Naive thymus-derived CD4-positive, alpha-beta T cell (primary cell): ENCODE measurements at regions not wholly inside any gene's neighbourhood (a gene's known extent, or its start where the extent isn't known, plus 50 kb on each side); places are given as distances from the start of the nearest gene placed in this dataset.

Experiments used
- ATAC-seq: fragments of 150-1000 bp; cut with Tn5 transposase; 2 replicates; pipeline ENCODE4 v1.10.0; 2021; ENCODE audit warnings: mild to moderate bottlenecking, moderate library complexity
- CTCF ChIA-PET: fragments of 350-600 bp; sonication (Branson Sonifier 250); formaldehyde crosslinking; loops from one replicate; lab custom pipeline; 2021; ENCODE audit warnings: antibody characterized with exemption; lab: Charles Lee
- POLR2A ChIA-PET: fragments of 350-600 bp; sonication (Branson Sonifier 250); formaldehyde crosslinking; loops from one replicate; lab custom pipeline; 2021; ENCODE audit warnings: antibody characterized with exemption, inconsistent platforms; lab: Charles Lee
- DNase-seq, 9 donors: peaks; one replicate each; pipeline versions ENCODE4 v3.0.0 to v3.0.0-alpha.2; 2020 to 2022; ENCODE audit warnings: mixed read lengths in 1 of 9
- H3K27ac ChIP-seq: one replicate; pipeline ENCODE4 v1.7.0; 2013; ENCODE audit warnings: mild to moderate bottlenecking, low read depth, low read length, moderate library complexity
- H3K27me3 ChIP-seq, 2 donors: one replicate each; pipeline ENCODE4 v1.7.0; 2013; ENCODE audit warnings: low read length in 2 of 2, mild to moderate bottlenecking in 2 of 2, moderate library complexity in 2 of 2; ENCODE audit not compliant: control insufficient read depth in 2 of 2, insufficient read depth in 2 of 2
- H3K36me3 ChIP-seq, 3 experiments: 1 replicate in 2 of 3; 2 replicates in 1 of 3; pipeline ENCODE4 v1.7.0; 2013; ENCODE audit warnings: low read length in 3 of 3, mild to moderate bottlenecking in 3 of 3, moderate library complexity in 1 of 3; ENCODE audit not compliant: insufficient read depth in 3 of 3, control insufficient read depth in 2 of 3
- H3K4me1 ChIP-seq, 2 donors: one replicate each; pipeline ENCODE4 v1.7.0; 2013; ENCODE audit warnings: low read length in 2 of 2, mild to moderate bottlenecking in 2 of 2, moderate library complexity in 1 of 2; ENCODE audit not compliant: control insufficient read depth in 2 of 2, insufficient read depth in 2 of 2
- H3K4me3 ChIP-seq: 2 replicates; pipeline ENCODE4 v1.7.0; 2013; ENCODE audit warnings: mild to moderate bottlenecking, low read length
- H3K9me3 ChIP-seq, 3 experiments: 1 replicate in 2 of 3; 2 replicates in 1 of 3; pipeline ENCODE4 v1.7.0; 2013; ENCODE audit warnings: low read length in 3 of 3; ENCODE audit not compliant: control insufficient read depth in 2 of 3
- H3K27ac Mint-ChIP-seq, 9 donors: one replicate each; pipeline ENCODE4 v1.8.0; 2020 to 2022; ENCODE audit warnings: mixed read lengths in 9 of 9, mild to moderate bottlenecking in 8 of 9, moderate library complexity in 5 of 9, inconsistent platforms in 2 of 9
- H3K27me3 Mint-ChIP-seq, 5 donors: one replicate each; pipeline ENCODE4 v1.8.0; 2021 to 2022; ENCODE audit warnings: mixed read lengths in 5 of 5, mild to moderate bottlenecking in 1 of 5
- H3K36me3 Mint-ChIP-seq, 5 donors: one replicate each; pipeline ENCODE4 v1.8.0; 2020 to 2022; ENCODE audit warnings: mixed read lengths in 5 of 5, mild to moderate bottlenecking in 3 of 5, inconsistent platforms in 1 of 5
- H3K4me1 Mint-ChIP-seq, 7 donors: one replicate each; pipeline ENCODE4 v1.8.0; 2020 to 2022; ENCODE audit warnings: mixed read lengths in 7 of 7, mild to moderate bottlenecking in 3 of 7, inconsistent platforms in 1 of 7
- H3K4me3 Mint-ChIP-seq, 10 donors: one replicate each; pipeline ENCODE4 v1.8.0; 2020 to 2022; ENCODE audit warnings: mild to moderate bottlenecking in 10 of 10, mixed read lengths in 10 of 10, moderate library complexity in 6 of 10, inconsistent platforms in 2 of 10
- H3K9me3 Mint-ChIP-seq, 11 donors: one replicate each; pipeline ENCODE4 v1.8.0; 2020 to 2022; ENCODE audit warnings: mixed read lengths in 11 of 11, mild to moderate bottlenecking in 4 of 11, inconsistent platforms in 1 of 11, moderate library complexity in 1 of 11
- intact Hi-C, 2 donors: fragments of 100-400 bp; cut with micrococcal nuclease; formaldehyde crosslinking; loops; one replicate each; pipeline ENCODE4 v1.15.1; 2023

DNA sequence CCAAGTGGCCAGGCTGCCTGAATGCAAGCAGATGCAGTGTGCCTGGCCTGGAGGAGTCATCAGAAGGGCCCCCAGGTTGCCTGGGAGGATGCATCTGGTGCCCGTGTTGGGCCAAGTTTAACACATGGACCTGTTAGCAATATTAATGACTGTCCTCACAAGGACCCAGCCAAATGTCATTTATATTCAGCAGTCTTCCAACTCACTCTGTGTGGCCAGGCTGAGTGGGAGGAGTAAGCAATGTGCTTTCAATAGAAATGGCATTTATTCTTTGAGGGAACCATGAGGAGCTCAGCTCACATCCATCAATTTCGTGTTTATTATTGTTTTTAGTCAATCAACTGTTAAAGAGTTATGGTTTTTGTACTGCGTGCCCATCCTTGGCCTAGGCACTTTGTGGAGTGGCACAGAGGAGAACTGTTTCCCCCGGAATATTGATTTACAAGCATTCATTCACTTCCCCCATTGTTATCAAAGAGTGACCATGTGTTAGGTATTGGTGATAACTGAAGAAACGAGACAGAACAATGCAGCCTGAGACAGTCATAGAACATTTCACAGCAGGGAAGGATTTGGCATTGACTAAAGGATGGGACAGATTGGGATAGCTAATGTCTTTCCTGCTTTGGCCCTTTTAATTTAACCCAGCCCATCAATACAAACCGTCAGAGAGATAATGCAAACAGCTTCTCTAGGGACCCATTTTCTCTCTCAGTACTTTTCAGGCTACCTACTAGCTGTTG lies 725.2 kb downstream of the TSN start:
- H3K9me3 Mint-ChIP-seq, result peaks cover 0 to 13% (median 2%) of the 10 kb centered on the region in 11 donors
- DNase-seq (no peak), ATAC-seq (no peak)
- H3K27me3 Mint-ChIP-seq, result peaks cover 0 to 3% (median 0%) of the 10 kb centered on the region in 5 donors
- Histone ChIP-seq H3K36me3 (no peaks in the 10 kb centered on the region), H3K27ac (no peak overlapping the region), H3K4me1 (no peaks in the 10 kb centered on the region), H3K9me3 (no peaks in the 10 kb centered on the region), H3K4me3 (no peak overlapping the region), H3K27me3 (no peaks in the 10 kb centered on the region)
- no peak overlapping the region for H3K27ac Mint-ChIP-seq
- CTCF ChIA-PET, result no interaction called here
- no peak overlapping the region for H3K4me3 Mint-ChIP-seq
- no peaks in the 10 kb centered on the region for H3K36me3 Mint-ChIP-seq
- intact Hi-C loops, result no loop called here
- POLR2A ChIA-PET, result interaction anchor here (0.6 kb wide), 1 partner anchor 192 kb away, joined by 3 read pairs; no protein-coding TSS in a partner anchor
- H3K4me1 Mint-ChIP-seq, result no peaks in the 10 kb centered on the region

GRCh38 chr2:122481244-122481622 lies 725.8 kb downstream of the TSN start:
- no peaks in the 10 kb centered on the region for H3K4me1 Mint-ChIP-seq
- Histone ChIP-seq H3K4me1 (no peaks in the 10 kb centered on the region), H3K36me3 (no peaks in the 10 kb centered on the region), H3K9me3 (no peaks in the 10 kb centered on the region), H3K27me3 (no peaks in the 10 kb centered on the region), H3K27ac (no peak overlapping the region), H3K4me3 (no peak overlapping the region)
- intact Hi-C loops, result no loop called here
- no peaks in the 10 kb centered on the region for H3K36me3 Mint-ChIP-seq
- no peak overlapping the region for H3K27ac Mint-ChIP-seq
- peaks cover 0 to 3% (median 0%) of the 10 kb centered on the region in 5 donors for H3K27me3 Mint-ChIP-seq
- CTCF ChIA-PET, result no interaction called here
- DNase-seq, result no peak
- peaks cover 0 to 13% (median 2%) of the 10 kb centered on the region in 11 donors for H3K9me3 Mint-ChIP-seq
- no peak overlapping the region for H3K4me3 Mint-ChIP-seq
- POLR2A ChIA-PET, result no interaction called here
- no peak for ATAC-seq

- ATAC-seq, result no peak
- no peak for DNase-seq
- POLR2A ChIA-PET, result no interaction called here
- Histone ChIP-seq H3K27ac (no peak overlapping the region), H3K4me1 (no peaks in the 10 kb centered on the region), H3K4me3 (no peak overlapping the region), H3K9me3 (no peaks in the 10 kb centered on the region), H3K36me3 (no peaks in the 10 kb centered on the region), H3K27me3 (no peaks in the 10 kb centered on the region)
- no peaks in the 10 kb centered on the region for H3K36me3 Mint-ChIP-seq
- no peak overlapping the region for H3K4me3 Mint-ChIP-seq
- CTCF ChIA-PET, result no interaction called here
- H3K9me3 Mint-ChIP-seq, result peaks cover 0 to 13% (median 2%) of the 10 kb centered on the region in 11 donors
- no peaks in the 10 kb centered on the region for H3K4me1 Mint-ChIP-seq
- intact Hi-C loops, result no loop called here
- no peak overlapping the region for H3K27ac Mint-ChIP-seq
- peaks cover 0 to 3% (median 0%) of the 10 kb centered on the region in 5 donors for H3K27me3 Mint-ChIP-seq
Measured at GRCh38 chr2:122481717-122482116, 726.3 kb downstream of the TSN start.

GRCh38 chr2:122486086-122486485 lies 730.6 kb downstream of the TSN start:
- Mint-ChIP-seq H3K27ac (no peak overlapping the region), H3K9me3 (peaks cover 0 to 15% (median 4%) of the 10 kb centered on the region in 11 donors), H3K4me3 (no peak overlapping the region), H3K27me3 (no peaks in the 10 kb centered on the region), H3K36me3 (no peaks in the 10 kb centered on the region), H3K4me1 (no peaks in the 10 kb centered on the region)
- no peaks in the 10 kb centered on the region for H3K9me3 ChIP-seq
- intact Hi-C loops, result no loop called here
- H3K27ac ChIP-seq, result no peak overlapping the region
- no peaks in the 10 kb centered on the region for H3K27me3 ChIP-seq
- ChIA-PET CTCF (no interaction called here), POLR2A (no interaction called here)
- no peaks in the 10 kb centered on the region for H3K36me3 ChIP-seq
- ATAC-seq, result no peak
- no peak for DNase-seq
- H3K4me1 ChIP-seq, result no peaks in the 10 kb centered on the region
- H3K4me3 ChIP-seq, result no peak overlapping the region

- H3K27me3 Mint-ChIP-seq, result no peaks in the 10 kb centered on the region
- POLR2A ChIA-PET, result no interaction called here
- H3K4me3 Mint-ChIP-seq, result no peak overlapping the region
- H3K27ac ChIP-seq, result no peak overlapping the region
- intact Hi-C loops, result no loop called here
- no peak overlapping the region for H3K4me3 ChIP-seq
- H3K9me3 Mint-ChIP-seq, result peaks cover 0 to 15% (median 4%) of the 10 kb centered on the region in 11 donors
- H3K27ac Mint-ChIP-seq, result no peak overlapping the region
- CTCF ChIA-PET, result no interaction called here
- DNase-seq (no peak), ATAC-seq (no peak)
- H3K9me3 ChIP-seq, result no peaks in the 10 kb centered on the region
- no peaks in the 10 kb centered on the region for H3K36me3 ChIP-seq
- no peaks in the 10 kb centered on the region for H3K4me1 ChIP-seq
- H3K4me1 Mint-ChIP-seq, result no peaks in the 10 kb centered on the region
- no peaks in the 10 kb centered on the region for H3K27me3 ChIP-seq
- no peaks in the 10 kb centered on the region for H3K36me3 Mint-ChIP-seq
Measured at GRCh38 chr2:122486705-122487415, 731.4 kb downstream of the TSN start.

GRCh38 chr2:122491011-122491410 lies 735.6 kb downstream of the TSN start:
- Histone ChIP-seq H3K27me3 (no peaks in the 10 kb centered on the region), H3K4me1 (no peaks in the 10 kb centered on the region), H3K27ac (no peak overlapping the region), H3K9me3 (no peaks in the 10 kb centered on the region), H3K36me3 (no peaks in the 10 kb centered on the region), H3K4me3 (no peak overlapping the region)
- POLR2A ChIA-PET, result no interaction called here
- no peak for ATAC-seq
- DNase-seq, result no peak
- intact Hi-C loops, result no loop called here
- Mint-ChIP-seq H3K36me3 (no peaks in the 10 kb centered on the region), H3K4me1 (no peaks in the 10 kb centered on the region), H3K4me3 (no peak overlapping the region), H3K9me3 (peaks cover 0 to 27% (median 3%) of the 10 kb centered on the region in 11 donors), H3K27ac (no peak overlapping the region), H3K27me3 (no peaks in the 10 kb centered on the region)
- CTCF ChIA-PET, result no interaction called here
